Suprapubic skin (tissue), 4 donors: ENCODE measurements at regions not wholly inside any gene's neighbourhood (a gene's known extent, or its start where the extent isn't known, plus 50 kb on each side); places are given as distances from the start of the nearest gene placed in this dataset.

Experiments
- CTCF ChIP-seq, 2 donors: fragments of 200-600 bp in 1 of 2; fragments of 450-650 bp in 1 of 2; sonication (generic) in 1 of 2; IDR thresholded peaks; one replicate each; pipeline ENCODE4 v1.5.1; 2016 to 2019; ENCODE audit warnings: antibody characterized with exemption in 2 of 2, mild to moderate bottlenecking in 1 of 2, moderate library complexity in 1 of 2
- EP300 ChIP-seq: sonication (generic); formaldehyde crosslinking; IDR thresholded peaks from one replicate; pipeline ENCODE4 v1.6.1; 2017; ENCODE audit warnings: antibody characterized with exemption
- POLR2A ChIP-seq, 2 donors: fragments of 450-650 bp; IDR thresholded peaks; one replicate each; pipeline ENCODE4 v1.6.1; 2017; ENCODE audit warnings: antibody characterized with exemption in 2 of 2, mild to moderate bottlenecking in 2 of 2, moderate library complexity in 2 of 2
- POLR2AphosphoS5 ChIP-seq, 3 donors: sonication (generic); formaldehyde crosslinking; IDR thresholded peaks; one replicate each; pipeline ENCODE4 v1.6.1; 2017; ENCODE audit warnings: antibody characterized with exemption in 3 of 3

- TF ChIP-seq POLR2A (IDR thresholded peaks at IDR 0.05) (no peak), CTCF (IDR thresholded peaks at IDR 0.05) (no peak), EP300 (no peak), POLR2AphosphoS5 (IDR thresholded peaks at IDR 0.05) (no peak)
Measured at GRCh38 chr7:3167551-3167950, 123.9 kb upstream of the CARD11 start.
